Tibial nerve (tissue), 4 donors: ENCODE measurements at regions not wholly inside any gene's neighbourhood (a gene's known extent, or its start where the extent isn't known, plus 50 kb on each side); places are given as distances from the start of the nearest gene placed in this dataset.

Experiments
- DNase-seq, 2 donors: peaks; one replicate each; pipeline ENCODE4 v3.0.0-alpha.2; 2019; ENCODE audit warnings: low spot score in 2 of 2
- H3K27ac ChIP-seq, 4 donors: fragments of 200-600 bp; sonication (generic) in 3 of 4; one replicate each; pipeline ENCODE4 v1.5.1; 2017 to 2019; ENCODE audit warnings: mild to moderate bottlenecking in 1 of 4
- H3K27me3 ChIP-seq, 2 donors: fragments of 200-600 bp; sonication (generic) in 1 of 2; one replicate each; pipeline versions ENCODE4 v1.5.1 to v1.6.0; 2017 to 2019
- H3K36me3 ChIP-seq, 3 donors: fragments of 200-600 bp; sonication (generic); one replicate each; pipeline ENCODE4 v1.5.1; 2018 to 2019
- H3K4me1 ChIP-seq, 4 donors: fragments of 200-600 bp; sonication (generic) in 3 of 4; one replicate each; pipeline ENCODE4 v1.5.1; 2017 to 2019
- H3K4me3 ChIP-seq, 4 donors: fragments of 200-600 bp; sonication (generic) in 3 of 4; one replicate each; pipeline ENCODE4 v1.5.1; 2017 to 2019; ENCODE audit warnings: mild to moderate bottlenecking in 1 of 4, moderate library complexity in 1 of 4
- H3K9me3 ChIP-seq, 4 donors: fragments of 200-600 bp; sonication (generic) in 3 of 4; one replicate each; pipeline ENCODE4 v1.5.1; 2017 to 2019
- EP300 ChIP-seq, 2 donors: sonication (generic); formaldehyde crosslinking; IDR thresholded peaks; one replicate each; pipeline ENCODE4 v1.6.1; 2017; ENCODE audit warnings: antibody characterized with exemption in 2 of 2, mild to moderate bottlenecking in 1 of 2
- POLR2A ChIP-seq, 2 donors: fragments of 450-650 bp; IDR thresholded peaks; one replicate each; pipeline ENCODE4 v1.6.1; 2017; ENCODE audit warnings: antibody characterized with exemption in 2 of 2, mild to moderate bottlenecking in 2 of 2, moderate library complexity in 2 of 2
- WGBS, 2 donors: methylation state at CpG; one replicate each; pipeline ENCODE4 v1.1.5; 2018; 5-methylcytosine and 5-hydroxymethylcytosine counted together
- TF ChIP-seq, protein P1 (sequence below), 5 experiments: fragments of 200-600 bp in 3 of 5; fragments of 450-650 bp in 2 of 5; sonication (generic) in 3 of 5; IDR thresholded peaks; one replicate each; pipeline ENCODE4 v1.5.1; 2016 to 2019; ENCODE audit warnings: antibody characterized with exemption in 5 of 5, mild to moderate bottlenecking in 3 of 5, moderate library complexity in 2 of 5

DNA sequence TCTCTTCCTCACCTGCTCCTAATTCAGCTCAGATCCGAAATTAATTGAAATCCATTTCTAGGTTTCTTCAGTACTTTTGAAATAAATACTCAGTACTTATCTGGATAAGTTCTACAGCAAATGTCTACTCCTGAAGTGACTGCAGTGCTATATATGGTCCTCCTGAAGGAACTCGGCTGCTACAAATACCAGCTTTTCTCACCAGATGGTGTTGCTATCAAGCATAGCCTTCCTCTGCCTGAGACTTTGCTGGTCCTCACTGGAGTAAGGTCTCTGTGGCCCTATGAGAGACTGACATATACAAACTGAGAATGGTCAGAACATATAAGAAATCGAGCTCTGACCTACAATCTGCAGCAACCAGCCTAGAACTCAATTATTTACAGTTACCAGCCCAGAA, 161.6 kb downstream of the NDFIP2 start:
- no peak for TF ChIP-seq EP300 (IDR thresholded peaks at IDR 0.05)
- TF ChIP-seq, protein P1, sequence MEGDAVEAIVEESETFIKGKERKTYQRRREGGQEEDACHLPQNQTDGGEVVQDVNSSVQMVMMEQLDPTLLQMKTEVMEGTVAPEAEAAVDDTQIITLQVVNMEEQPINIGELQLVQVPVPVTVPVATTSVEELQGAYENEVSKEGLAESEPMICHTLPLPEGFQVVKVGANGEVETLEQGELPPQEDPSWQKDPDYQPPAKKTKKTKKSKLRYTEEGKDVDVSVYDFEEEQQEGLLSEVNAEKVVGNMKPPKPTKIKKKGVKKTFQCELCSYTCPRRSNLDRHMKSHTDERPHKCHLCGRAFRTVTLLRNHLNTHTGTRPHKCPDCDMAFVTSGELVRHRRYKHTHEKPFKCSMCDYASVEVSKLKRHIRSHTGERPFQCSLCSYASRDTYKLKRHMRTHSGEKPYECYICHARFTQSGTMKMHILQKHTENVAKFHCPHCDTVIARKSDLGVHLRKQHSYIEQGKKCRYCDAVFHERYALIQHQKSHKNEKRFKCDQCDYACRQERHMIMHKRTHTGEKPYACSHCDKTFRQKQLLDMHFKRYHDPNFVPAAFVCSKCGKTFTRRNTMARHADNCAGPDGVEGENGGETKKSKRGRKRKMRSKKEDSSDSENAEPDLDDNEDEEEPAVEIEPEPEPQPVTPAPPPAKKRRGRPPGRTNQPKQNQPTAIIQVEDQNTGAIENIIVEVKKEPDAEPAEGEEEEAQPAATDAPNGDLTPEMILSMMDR (IDR thresholded peaks at IDR 0.05): no peak
- no peak for TF ChIP-seq POLR2A (IDR thresholded peaks at IDR 0.05)
- Histone ChIP-seq H3K27ac (no peak overlapping the region), H3K4me3 (no peak overlapping the region), H3K4me1 (no peaks in the 10 kb centered on the region), H3K36me3 (no peaks in the 10 kb centered on the region), H3K27me3 (no peaks in the 10 kb centered on the region), H3K9me3 (no peaks in the 10 kb centered on the region)
- no peak for DNase-seq
- 75% methylated on average over 3 of the region's 3 CpGs for WGBS, 2 donors

DNA sequence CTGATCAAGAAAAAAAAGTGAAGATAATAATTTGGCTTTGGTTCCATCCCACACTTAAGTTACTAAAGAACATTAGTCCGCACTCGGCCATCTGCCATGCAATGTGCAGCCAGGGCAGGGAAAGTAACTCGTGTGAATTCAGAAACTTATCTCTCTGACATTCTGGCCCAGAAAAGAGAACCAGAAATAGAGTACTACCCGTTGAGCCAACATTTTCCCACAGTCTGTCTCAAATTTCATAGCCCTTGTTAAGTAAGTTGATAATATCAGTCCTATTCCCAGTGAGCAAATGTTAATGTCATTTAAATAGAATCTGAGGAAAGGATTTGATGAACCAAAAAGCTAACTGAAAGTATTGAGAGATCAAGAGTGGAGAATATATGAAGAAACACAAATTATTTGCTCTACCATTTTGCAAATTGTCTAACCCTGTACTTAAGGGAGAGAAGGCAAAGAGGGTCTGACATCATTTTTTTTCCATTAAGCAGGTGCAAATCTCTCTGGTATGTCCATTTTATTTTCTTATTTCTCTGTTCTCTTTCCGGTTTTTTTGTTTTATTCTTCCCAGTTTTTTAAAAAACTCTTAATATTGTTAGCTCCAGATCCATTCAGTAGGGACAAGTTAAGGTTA, 156.3 kb downstream of the NDFIP2 start:
- DNase-seq: no peak
- H3K4me1 ChIP-seq: peaks cover 0 to 7% (median 0%) of the 10 kb centered on the region in 4 donors
- H3K36me3 ChIP-seq: no peaks in the 10 kb centered on the region
- H3K4me3 ChIP-seq: no peak overlapping the region
- H3K27me3 ChIP-seq: no peaks in the 10 kb centered on the region
- WGBS, 2 donors: 44 to 50% methylated on average over 5 of the region's 5 CpGs
- no peaks in the 10 kb centered on the region for H3K9me3 ChIP-seq
- H3K27ac ChIP-seq: no peak overlapping the region
- TF ChIP-seq, protein P1 (IDR thresholded peaks at IDR 0.05): no peak
- TF ChIP-seq POLR2A (IDR thresholded peaks at IDR 0.05) (no peak), EP300 (IDR thresholded peaks at IDR 0.05) (no peak)

DNA sequence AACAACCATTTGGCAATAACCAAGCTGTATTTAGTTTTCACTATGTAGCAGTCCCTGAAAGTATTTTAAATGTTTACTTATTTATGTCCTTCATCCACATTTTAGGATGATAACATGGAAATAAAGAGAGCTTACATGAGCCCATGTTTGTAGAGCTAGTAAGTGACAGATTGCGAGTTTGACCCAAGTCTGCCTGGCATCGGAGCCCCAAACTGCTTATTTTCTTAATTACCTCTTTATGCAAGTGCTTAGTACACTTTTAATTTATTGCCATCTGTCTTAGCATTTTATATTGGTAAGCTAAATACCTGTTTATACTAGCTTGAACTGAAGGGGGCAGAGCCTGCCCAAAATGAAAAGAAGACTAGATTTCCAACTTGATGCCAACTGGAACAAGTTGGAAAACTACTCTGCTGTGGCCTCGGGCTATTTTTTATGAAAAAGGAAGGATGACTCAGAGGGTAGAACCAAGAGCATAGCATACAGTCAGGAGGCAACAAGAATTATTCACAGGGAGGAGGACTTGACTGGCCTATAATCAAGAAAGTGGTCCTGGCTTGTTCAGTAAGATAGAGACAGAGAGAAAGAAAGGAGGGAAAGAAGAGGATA, 150.2 kb downstream of the NDFIP2 start:
- DNase-seq: no peak
- no peaks in the 10 kb centered on the region for H3K9me3 ChIP-seq
- 58 to 61% methylated on average over 3 of the region's 3 CpGs for WGBS, 2 donors

DNA sequence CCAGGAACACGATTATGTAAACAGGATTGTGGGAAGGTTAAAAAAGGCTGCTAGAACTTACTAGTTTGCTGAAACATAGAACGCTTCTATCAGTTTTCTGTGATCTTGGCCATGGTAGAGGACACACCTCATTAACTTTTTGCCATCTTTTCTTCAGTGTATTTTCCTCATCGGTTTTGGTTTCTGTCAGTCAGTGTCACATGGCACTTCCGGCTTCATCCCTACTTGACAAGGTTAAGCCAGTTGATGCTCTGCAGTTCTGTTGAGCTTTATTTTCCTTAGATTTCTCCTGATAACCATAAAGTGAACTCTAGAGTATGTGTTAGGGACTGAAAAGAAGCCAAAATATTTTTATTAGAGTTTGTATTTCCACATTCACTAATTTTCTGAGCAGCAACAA, 147.5 kb downstream of the NDFIP2 start:
- no peaks in the 10 kb centered on the region for H3K4me1 ChIP-seq
- no peak for DNase-seq
- no peak for TF ChIP-seq POLR2A (IDR thresholded peaks at IDR 0.05)
- TF ChIP-seq, protein P1 (IDR thresholded peaks at IDR 0.05): no peak
- TF ChIP-seq EP300 (IDR thresholded peaks at IDR 0.05): no peak
- H3K4me3 ChIP-seq: no peak overlapping the region
- H3K27ac ChIP-seq: no peak overlapping the region
- WGBS, 2 donors: 52 to 61% methylated on average over 4 of the region's 4 CpGs
- H3K27me3 ChIP-seq: no peaks in the 10 kb centered on the region
- no peaks in the 10 kb centered on the region for H3K36me3 ChIP-seq
- H3K9me3 ChIP-seq: no peaks in the 10 kb centered on the region

More for the DNA sequence above, 150.2 kb downstream of the NDFIP2 start:
- TF ChIP-seq EP300 (IDR thresholded peaks at IDR 0.05) (no peak), POLR2A (IDR thresholded peaks at IDR 0.05) (no peak)
- TF ChIP-seq, protein P1 (IDR thresholded peaks at IDR 0.05): no peak
- no peaks in the 10 kb centered on the region for H3K27me3 ChIP-seq
- H3K4me1 ChIP-seq: no peaks in the 10 kb centered on the region
- no peak overlapping the region for H3K4me3 ChIP-seq
- H3K36me3 ChIP-seq: no peaks in the 10 kb centered on the region
- H3K27ac ChIP-seq: no peak overlapping the region

DNA sequence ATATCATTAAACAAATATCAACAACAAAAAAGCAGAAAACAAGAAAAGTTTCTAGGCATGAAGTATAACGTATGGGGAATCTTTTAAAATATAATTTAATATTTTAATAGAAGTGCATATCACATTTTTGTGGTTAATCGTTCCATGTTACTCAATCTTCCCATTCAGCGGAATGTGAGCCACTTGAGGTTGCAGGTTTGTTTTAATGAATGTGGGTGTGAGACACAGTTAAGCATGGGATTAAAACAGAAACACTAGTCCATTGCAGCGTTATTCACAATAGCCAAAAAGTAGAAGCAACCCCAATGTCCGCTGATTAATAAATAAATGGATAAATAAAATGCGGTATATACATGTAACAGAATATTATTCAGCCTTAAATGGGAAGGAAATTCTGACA, 146.0 kb downstream of the NDFIP2 start:
- TF ChIP-seq, protein P1 (IDR thresholded peaks at IDR 0.05): no peak
- TF ChIP-seq POLR2A (IDR thresholded peaks at IDR 0.05): no peak
- no peak for TF ChIP-seq EP300 (IDR thresholded peaks at IDR 0.05)
- Histone ChIP-seq H3K27ac (no peak overlapping the region), H3K4me3 (no peak overlapping the region), H3K36me3 (no peaks in the 10 kb centered on the region), H3K9me3 (no peaks in the 10 kb centered on the region), H3K4me1 (no peaks in the 10 kb centered on the region), H3K27me3 (no peaks in the 10 kb centered on the region)
- DNase-seq: no peak
- WGBS, 2 donors: 90 to 92% methylated on average over 6 of the region's 6 CpGs
